Activated naive CD4-positive, alpha-beta T cell treated with Interleukin-2 at 50 U/mL for 16 hours (primary cell): ENCODE measurements at regions not wholly inside any gene's neighbourhood (a gene's known extent, or its start where the extent isn't known, plus 50 kb on each side); places are given as distances from the start of the nearest gene placed in this dataset.
"Not testable (repeated sequence)": the region's sequence is repeated elsewhere in the genome, so short reads cannot be mapped to it uniquely, and the experiment has no call there.

Source experiments
- DNase-seq: peaks from one replicate; pipeline ENCODE4 v3.0.0-alpha.2; 2020

- no peak for DNase-seq
Measured at GRCh38 chr1:82390627-82391026, 589.9 kb downstream of the ADGRL2 start.

- no peak for DNase-seq
Measured at GRCh38 chr1:82388679-82389078, 587.9 kb downstream of the ADGRL2 start.

DNA sequence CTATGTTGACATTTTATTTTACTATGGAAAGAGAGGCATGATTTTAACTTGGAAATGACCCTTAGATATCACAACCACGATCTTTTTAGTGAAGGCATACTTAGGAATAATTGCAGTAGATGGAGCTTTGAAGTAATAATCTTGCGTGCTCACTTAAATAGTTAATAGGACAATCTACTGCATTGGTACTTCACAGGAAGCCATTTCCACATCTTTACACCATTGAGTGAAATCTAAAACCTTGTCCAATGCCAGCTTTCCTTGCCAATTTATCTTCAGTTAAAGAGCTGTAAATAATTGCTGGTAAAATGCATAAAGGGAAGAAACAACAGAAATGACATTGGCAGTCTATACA lies 586.3 kb downstream of the ADGRL2 start:
- no peak for DNase-seq

GRCh38 chr1:82386365-82387011 lies 585.8 kb downstream of the ADGRL2 start:
- no peak for DNase-seq

DNA sequence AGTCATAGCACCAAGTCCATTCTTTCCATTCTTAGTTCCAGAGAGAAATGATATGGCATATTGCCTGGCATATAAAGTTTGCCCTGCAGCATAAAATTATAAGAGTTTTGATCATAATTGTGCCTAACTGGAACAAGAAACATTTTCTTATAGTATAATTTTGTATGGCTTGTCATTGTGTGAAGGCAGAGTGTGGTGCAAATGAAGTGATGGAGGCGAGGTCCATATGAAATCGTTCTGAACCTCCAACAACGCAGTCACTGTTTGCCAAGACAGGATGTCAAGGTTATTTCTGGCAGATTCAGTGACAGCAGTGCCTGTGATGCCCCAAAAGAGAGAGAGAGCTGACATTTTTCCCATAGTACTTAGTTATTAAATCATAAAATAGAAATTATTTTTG lies 584.0 kb downstream of the ADGRL2 start:
- no peak for DNase-seq

- no peak for DNase-seq
Measured at GRCh38 chr1:82377201-82377884, 576.6 kb downstream of the ADGRL2 start.

- DNase-seq: no peak
Measured at GRCh38 chr1:82373710-82374109, 573.0 kb downstream of the ADGRL2 start.

DNA sequence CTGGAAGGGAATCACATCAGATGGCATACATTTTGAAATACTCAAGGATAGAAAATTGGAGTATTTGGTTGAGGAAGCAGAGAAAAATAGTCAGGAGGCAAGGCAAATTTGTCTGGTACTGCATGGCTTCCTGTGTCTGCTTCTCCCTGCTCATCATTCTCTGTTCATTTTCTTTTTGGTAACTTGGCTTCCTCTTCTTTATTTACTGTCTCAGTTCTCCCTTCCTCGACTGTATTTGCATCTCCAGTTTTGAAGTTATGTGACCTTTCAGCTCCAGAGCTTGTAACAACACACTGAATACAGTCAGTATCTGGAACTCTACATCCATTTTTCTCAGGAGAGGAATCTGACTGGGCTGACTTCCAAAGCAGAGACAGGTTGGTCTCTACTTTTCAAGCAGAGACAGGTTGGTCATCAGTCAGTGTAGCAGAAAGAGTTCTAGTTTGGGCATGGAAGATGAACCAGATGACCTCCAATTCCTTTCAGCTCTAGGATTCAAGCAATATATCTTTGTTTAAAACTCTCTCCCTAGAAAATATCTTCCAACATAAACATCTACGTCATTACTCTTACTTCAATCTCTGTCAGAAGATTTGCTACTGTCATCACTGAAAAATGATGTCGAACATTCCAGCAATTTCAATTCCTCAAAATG lies 571.2 kb downstream of the ADGRL2 start:
- DNase-seq: no peak

DNA sequence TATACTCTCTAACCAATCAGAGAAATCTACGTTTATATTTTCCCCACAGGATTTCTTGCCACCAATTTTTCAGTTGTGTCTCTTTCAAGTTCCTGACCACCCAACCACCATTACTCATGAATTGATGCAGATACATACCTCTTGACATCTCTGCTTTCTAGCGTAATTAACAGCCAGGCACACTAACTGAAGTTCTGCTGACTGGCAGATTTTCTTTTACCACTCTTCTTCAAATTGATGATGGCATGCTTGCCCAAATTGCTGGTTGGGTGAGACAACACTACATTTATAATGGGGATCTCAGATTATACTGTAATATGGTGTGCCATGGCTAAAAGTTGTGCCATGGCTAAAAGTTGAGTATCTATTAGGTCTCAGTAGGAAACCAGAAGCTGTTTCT lies 566.7 kb downstream of the ADGRL2 start:
- no peak for DNase-seq

- no peak for DNase-seq
Measured at GRCh38 chr1:82366689-82367088, 566.0 kb downstream of the ADGRL2 start.

- not testable (repeated sequence) for DNase-seq
Measured at GRCh38 chr1:82359541-82359940, 558.8 kb downstream of the ADGRL2 start.

DNA sequence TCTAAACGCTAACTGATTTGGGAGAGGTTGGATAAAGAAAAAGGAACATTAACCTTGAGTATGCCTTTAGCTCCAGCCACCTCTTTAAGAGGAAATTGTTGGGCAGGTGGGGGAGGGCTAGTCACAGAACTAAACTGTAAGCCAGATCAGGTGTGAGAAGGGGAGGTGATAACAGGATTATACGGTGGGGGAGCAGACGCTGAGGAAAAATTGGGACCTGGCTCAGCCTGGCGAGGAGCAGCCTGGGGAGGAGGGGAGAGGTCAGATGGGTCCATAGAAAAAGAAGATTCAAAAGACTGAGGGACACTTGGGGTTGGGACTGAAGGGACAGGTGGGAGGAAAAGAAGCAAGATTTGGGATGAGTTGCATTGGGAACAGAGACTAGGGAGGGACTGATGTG lies 558.0 kb downstream of the ADGRL2 start:
- not testable (repeated sequence) for DNase-seq

GRCh38 chr1:82354546-82354945 lies 553.8 kb downstream of the ADGRL2 start:
- DNase-seq: not testable (repeated sequence)

GRCh38 chr1:82348487-82348886 lies 547.8 kb downstream of the ADGRL2 start:
- DNase-seq: no peak

DNA sequence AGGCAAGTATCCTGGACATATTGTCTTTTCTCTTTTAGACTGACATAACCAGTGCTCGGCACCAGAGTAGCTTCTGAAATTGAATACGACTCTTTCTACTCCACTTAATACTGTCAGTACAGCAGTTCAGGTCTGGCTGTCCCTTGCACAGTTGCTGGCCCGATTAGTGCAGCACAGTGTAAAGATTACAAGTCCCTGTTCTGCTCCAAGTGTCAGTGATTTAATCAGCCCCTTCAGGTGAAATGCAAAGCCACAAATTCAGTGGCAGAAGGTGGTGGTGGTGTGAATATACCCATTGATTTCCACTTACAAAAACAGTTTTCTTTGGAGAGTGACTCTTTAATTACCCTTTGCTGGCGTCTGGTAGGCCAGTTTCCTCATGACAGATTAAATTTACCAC lies 545.4 kb downstream of the ADGRL2 start:
- DNase-seq: no peak

DNA sequence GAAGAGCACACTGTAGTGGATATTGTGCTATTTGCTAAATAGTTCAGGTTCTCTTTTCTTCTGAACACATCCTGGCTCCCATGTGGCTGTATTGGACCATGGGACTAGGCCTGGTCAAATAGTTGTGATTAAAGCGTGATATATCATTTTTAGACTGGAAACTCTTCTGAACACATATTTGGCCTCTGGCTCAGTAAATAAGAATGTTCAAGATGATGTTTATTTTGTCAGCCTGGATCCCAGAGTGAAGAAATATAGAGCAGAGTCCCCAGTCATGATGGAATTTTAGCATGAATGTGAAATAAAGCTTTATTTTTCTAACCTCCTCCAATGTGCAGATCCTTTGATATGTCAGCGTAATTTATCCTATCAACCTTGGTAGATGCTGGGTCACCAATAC lies 542.6 kb downstream of the ADGRL2 start:
- DNase-seq: no peak

- DNase-seq: no peak
Measured at GRCh38 chr1:82337635-82338034, 536.9 kb downstream of the ADGRL2 start.

DNA sequence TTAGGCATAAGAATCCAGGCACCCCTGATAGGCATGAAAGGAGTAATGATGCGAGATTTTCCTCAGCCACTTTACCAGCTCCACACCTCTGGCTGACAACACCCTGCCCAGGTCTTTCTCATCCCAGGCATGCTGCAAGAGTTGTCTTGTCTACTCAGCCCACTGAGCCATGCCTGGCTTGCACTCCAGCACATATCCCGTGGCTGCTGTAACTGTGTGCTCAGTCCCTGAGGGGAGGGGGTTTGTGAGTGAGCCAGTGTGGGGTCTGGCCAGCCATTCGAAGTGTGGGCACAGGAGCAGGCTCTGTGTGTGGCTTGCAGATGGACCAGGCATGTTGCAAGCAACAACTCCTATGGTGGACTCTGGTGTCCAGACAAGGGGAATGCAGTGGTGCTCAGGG lies 529.6 kb downstream of the ADGRL2 start:
- DNase-seq: no peak

DNA sequence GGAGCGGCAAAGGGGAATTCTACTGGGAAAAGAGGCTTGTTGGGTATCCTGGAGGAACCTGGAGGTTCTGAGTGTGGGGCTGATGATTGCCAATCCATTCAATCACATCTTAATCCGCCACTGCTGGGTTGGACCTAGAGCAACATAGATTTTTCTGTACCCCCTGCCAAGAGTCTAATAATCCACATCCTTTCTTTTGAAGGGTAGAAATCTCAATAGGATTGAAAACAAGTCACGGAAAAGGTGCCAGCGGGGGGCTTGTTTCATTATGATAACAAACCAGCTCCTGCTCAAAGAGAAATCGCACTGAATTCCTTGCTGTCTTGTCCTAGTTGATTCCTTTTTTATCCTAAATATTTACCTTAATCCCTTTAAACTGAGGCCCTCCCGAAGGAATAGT lies 528.5 kb downstream of the ADGRL2 start:
- DNase-seq: no peak

DNA sequence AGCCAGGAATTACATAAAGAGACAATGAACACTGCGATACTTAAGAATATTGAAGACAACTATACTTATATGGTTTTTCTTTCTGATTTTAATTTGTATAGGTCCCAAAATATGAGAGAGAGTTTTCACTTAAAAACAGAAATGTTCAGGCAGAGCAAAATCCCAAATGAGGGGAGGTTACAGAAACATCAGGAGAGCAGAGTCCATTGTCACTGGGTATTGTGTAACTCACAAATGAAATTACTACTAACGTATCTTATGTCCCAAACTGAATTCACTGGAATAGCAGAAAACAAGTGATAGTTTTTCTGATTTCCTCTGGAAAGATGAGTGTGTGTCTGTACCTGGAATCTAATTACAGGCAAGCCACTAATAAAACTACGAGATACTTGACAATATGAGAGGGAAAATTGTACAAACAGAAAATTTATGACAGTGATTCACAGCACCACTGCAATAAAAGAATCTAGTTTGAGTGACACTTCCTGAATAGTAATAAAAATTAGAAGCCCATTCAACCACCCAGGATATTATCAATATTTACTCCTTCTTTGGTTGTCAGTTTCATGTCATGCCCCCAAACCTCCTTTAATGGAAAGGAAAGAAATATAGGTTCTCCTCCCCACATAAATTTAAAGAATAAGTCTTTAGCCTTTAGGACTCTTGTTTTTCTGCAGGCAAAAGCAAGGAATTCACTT lies 522.6 kb downstream of the ADGRL2 start:
- no peak for DNase-seq

- no peak for DNase-seq
Measured at GRCh38 chr1:82321794-82322193, 521.1 kb downstream of the ADGRL2 start.

- no peak for DNase-seq
Measured at GRCh38 chr1:82319546-82319945, 518.8 kb downstream of the ADGRL2 start.

GRCh38 chr1:82318921-82319320 lies 518.2 kb downstream of the ADGRL2 start:
- DNase-seq: no peak

DNA sequence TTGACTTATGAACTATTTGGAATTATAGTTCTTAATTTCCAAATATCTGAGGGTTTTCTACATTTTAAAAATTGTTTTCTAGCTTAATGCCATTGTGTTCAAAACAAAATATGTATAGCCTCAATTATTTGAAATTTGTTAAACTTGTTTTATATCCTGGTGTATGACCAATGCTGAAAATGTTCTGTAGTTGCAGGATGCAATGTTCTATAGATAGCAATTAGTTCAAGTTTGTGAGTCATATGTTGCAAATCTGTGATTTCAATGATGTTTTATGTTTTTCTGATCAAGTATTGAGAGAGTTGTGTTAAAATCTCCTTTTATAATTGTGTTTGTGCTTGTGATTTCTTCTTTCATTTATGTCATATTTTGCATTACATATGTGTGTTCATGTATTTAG lies 517.5 kb downstream of the ADGRL2 start:
- DNase-seq: no peak
